ENCODE measurements at regions not wholly inside any gene's neighbourhood (a gene's known extent, or its start where the extent isn't known, plus 50 kb on each side); places are given as distances from the start of the nearest gene placed in this dataset.

GRCh38 chr11:28704801-28705200, 596.6 kb downstream of the METTL15 start:
- no peak for TF ChIP-seq ZFP3 (CRISPR knock-in tag; IDR thresholded peaks at IDR 0.05)
- no peak for TF ChIP-seq RARB (CRISPR knock-in tag; IDR thresholded peaks at IDR 0.05)
- no peak for TF ChIP-seq ARNTL (CRISPR knock-in tag; IDR thresholded peaks at IDR 0.05; ENCODE audit: borderline replicate concordance, low read depth)
- TF ChIP-seq CREB5 (CRISPR knock-in tag; IDR thresholded peaks at IDR 0.05; ENCODE audit: low read depth) = no peak
- no peak for TF ChIP-seq ZFP30 (CRISPR knock-in tag; IDR thresholded peaks at IDR 0.05)
- no peak for TF ChIP-seq ZNF8 (CRISPR knock-in tag; IDR thresholded peaks at IDR 0.05)
- TF ChIP-seq PPARA (CRISPR knock-in tag; IDR thresholded peaks at IDR 0.05; ENCODE audit: borderline replicate concordance) = no peak
- no peak for TF ChIP-seq PATZ1 (CRISPR knock-in tag; IDR thresholded peaks at IDR 0.05; ENCODE audit: borderline replicate concordance)
- no peak for TF ChIP-seq SNAI2 (CRISPR knock-in tag; IDR thresholded peaks at IDR 0.05)
- TF ChIP-seq OSR1 (CRISPR knock-in tag; IDR thresholded peaks at IDR 0.05) = no peak
- no peak for TF ChIP-seq TCF4 (CRISPR knock-in tag; IDR thresholded peaks at IDR 0.05; ENCODE audit: borderline replicate concordance)
- TF ChIP-seq TOX (CRISPR knock-in tag; IDR thresholded peaks at IDR 0.05; ENCODE audit: borderline replicate concordance) = no peak
- TF ChIP-seq ISL1 (CRISPR knock-in tag; IDR thresholded peaks at IDR 0.05) = no peak
- TF ChIP-seq BACH2 (CRISPR knock-in tag; IDR thresholded peaks at IDR 0.05; ENCODE audit: borderline replicate concordance) = no peak
